ENCODE measurements at regions not wholly inside any gene's neighbourhood (a gene's known extent, or its start where the extent isn't known, plus 50 kb on each side); places are given as distances from the start of the nearest gene placed in this dataset.

DNA sequence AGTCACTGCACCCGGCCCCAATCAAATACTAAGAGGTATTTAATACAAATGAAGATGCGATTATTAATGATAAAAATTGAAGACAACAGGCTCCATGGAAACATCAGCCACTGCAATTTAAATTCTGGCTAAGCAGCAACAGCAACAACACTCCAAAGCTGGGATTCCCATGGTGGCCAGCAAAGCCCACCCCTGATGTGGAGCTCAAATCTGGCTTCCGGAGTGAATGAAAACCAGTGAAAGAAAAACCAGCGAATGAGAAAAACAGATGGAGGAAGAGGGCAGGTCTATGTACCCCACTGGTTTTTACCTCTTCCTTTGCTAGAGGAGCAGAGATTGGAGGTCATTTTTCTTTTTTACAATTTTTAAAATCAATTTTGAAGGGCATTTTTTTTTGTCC, 135.9 kb upstream of the PDE10A start:
- no peaks in the 10 kb centered on the region for H3K27me3 ChIP-seq (ENCODE audit: control insufficient read depth in 4 of 4, insufficient read depth in 4 of 4, low read length in 3 of 4)
- DNase-seq (ENCODE audit: low spot score): no peak
- H3K27ac ChIP-seq (ENCODE audit: low read depth in 1 of 2, low read length in 2 of 2): no peak overlapping the region
- no peaks in the 10 kb centered on the region for H3K9me3 ChIP-seq (ENCODE audit: control insufficient read depth in 4 of 4, low read length in 3 of 4)
- no peaks in the 10 kb centered on the region for H3K36me3 ChIP-seq (ENCODE audit: control insufficient read depth in 4 of 4, insufficient read depth in 3 of 4, low read depth in 1 of 4, low read length in 3 of 4)
- H3K4me1 ChIP-seq (ENCODE audit: control insufficient read depth in 4 of 4, insufficient read depth in 4 of 4, low read length in 3 of 4): no peaks in the 10 kb centered on the region
- TF ChIP-seq, protein P1, sequence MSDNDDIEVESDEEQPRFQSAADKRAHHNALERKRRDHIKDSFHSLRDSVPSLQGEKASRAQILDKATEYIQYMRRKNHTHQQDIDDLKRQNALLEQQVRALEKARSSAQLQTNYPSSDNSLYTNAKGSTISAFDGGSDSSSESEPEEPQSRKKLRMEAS (IDR thresholded peaks at IDR 0.05): no peak
- TF ChIP-seq FOXA2 (IDR thresholded peaks at IDR 0.05): no peak
- TF ChIP-seq YY1 (IDR thresholded peaks at IDR 0.05): no peak
- TF ChIP-seq FOXA1 (IDR thresholded peaks at IDR 0.05): no peak
- TF ChIP-seq SP1 (IDR thresholded peaks at IDR 0.05): no peak
- TF ChIP-seq RXRA (IDR thresholded peaks at IDR 0.05): no peak
- TF ChIP-seq GABPA (IDR thresholded peaks at IDR 0.05 in 1 of 2, conservative IDR thresholded peaks at IDR 0.05 in 1 of 2): no peak
- no peak for TF ChIP-seq EGR1 (IDR thresholded peaks at IDR 0.05; ENCODE audit: low read depth in 2 of 2)
- H3K9ac ChIP-seq (ENCODE audit: low read depth in 1 of 2, low read length in 2 of 2): no peak overlapping the region
- H3K4me3 ChIP-seq (ENCODE audit: low read depth in 1 of 3, low read length in 3 of 3): no peak overlapping the region
- WGBS: 91% methylated on average over 4 of the region's 4 CpGs

DNA sequence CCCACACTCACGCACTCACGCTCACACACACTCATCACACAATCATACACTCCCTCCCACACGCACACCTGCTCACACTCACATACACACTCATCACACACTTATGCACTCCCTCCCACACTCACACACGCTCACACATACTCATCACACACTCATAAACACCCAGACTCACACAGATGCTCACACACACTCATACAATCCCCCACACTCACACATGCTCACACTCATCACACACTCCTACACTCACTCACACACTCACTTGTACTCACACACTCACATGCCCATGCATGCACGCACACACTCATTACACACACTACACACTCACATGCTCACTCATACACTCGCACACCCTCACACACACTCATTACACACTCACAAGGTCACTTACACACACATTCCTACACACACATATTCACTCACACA, 131.1 kb upstream of the PDE10A start:
- TF ChIP-seq GABPA (IDR thresholded peaks at IDR 0.05 in 1 of 2, conservative IDR thresholded peaks at IDR 0.05 in 1 of 2) (no peak), NR2F2 (IDR thresholded peaks at IDR 0.05) (no peak), FOXA2 (IDR thresholded peaks at IDR 0.05) (no peak), HNF4A (conservative IDR thresholded peaks at IDR 0.05) (no peak), YY1 (IDR thresholded peaks at IDR 0.05) (no peak), EGR1 (IDR thresholded peaks at IDR 0.05; ENCODE audit: low read depth in 2 of 2) (no peak), HNF4G (IDR thresholded peaks at IDR 0.05) (no peak), RAD21 (IDR thresholded peaks at IDR 0.05) (no peak)
- TF ChIP-seq, protein P2, sequence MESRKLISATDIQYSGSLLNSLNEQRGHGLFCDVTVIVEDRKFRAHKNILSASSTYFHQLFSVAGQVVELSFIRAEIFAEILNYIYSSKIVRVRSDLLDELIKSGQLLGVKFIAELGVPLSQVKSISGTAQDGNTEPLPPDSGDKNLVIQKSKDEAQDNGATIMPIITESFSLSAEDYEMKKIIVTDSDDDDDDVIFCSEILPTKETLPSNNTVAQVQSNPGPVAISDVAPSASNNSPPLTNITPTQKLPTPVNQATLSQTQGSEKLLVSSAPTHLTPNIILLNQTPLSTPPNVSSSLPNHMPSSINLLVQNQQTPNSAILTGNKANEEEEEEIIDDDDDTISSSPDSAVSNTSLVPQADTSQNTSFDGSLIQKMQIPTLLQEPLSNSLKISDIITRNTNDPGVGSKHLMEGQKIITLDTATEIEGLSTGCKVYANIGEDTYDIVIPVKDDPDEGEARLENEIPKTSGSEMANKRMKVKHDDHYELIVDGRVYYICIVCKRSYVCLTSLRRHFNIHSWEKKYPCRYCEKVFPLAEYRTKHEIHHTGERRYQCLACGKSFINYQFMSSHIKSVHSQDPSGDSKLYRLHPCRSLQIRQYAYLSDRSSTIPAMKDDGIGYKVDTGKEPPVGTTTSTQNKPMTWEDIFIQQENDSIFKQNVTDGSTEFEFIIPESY (IDR thresholded peaks at IDR 0.05): no peak
- TF ChIP-seq, protein P3, sequence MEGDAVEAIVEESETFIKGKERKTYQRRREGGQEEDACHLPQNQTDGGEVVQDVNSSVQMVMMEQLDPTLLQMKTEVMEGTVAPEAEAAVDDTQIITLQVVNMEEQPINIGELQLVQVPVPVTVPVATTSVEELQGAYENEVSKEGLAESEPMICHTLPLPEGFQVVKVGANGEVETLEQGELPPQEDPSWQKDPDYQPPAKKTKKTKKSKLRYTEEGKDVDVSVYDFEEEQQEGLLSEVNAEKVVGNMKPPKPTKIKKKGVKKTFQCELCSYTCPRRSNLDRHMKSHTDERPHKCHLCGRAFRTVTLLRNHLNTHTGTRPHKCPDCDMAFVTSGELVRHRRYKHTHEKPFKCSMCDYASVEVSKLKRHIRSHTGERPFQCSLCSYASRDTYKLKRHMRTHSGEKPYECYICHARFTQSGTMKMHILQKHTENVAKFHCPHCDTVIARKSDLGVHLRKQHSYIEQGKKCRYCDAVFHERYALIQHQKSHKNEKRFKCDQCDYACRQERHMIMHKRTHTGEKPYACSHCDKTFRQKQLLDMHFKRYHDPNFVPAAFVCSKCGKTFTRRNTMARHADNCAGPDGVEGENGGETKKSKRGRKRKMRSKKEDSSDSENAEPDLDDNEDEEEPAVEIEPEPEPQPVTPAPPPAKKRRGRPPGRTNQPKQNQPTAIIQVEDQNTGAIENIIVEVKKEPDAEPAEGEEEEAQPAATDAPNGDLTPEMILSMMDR (IDR thresholded peaks at IDR 0.05; ENCODE audit: low read depth, low read length, missing input control): no peak
- TF ChIP-seq, protein P4, sequence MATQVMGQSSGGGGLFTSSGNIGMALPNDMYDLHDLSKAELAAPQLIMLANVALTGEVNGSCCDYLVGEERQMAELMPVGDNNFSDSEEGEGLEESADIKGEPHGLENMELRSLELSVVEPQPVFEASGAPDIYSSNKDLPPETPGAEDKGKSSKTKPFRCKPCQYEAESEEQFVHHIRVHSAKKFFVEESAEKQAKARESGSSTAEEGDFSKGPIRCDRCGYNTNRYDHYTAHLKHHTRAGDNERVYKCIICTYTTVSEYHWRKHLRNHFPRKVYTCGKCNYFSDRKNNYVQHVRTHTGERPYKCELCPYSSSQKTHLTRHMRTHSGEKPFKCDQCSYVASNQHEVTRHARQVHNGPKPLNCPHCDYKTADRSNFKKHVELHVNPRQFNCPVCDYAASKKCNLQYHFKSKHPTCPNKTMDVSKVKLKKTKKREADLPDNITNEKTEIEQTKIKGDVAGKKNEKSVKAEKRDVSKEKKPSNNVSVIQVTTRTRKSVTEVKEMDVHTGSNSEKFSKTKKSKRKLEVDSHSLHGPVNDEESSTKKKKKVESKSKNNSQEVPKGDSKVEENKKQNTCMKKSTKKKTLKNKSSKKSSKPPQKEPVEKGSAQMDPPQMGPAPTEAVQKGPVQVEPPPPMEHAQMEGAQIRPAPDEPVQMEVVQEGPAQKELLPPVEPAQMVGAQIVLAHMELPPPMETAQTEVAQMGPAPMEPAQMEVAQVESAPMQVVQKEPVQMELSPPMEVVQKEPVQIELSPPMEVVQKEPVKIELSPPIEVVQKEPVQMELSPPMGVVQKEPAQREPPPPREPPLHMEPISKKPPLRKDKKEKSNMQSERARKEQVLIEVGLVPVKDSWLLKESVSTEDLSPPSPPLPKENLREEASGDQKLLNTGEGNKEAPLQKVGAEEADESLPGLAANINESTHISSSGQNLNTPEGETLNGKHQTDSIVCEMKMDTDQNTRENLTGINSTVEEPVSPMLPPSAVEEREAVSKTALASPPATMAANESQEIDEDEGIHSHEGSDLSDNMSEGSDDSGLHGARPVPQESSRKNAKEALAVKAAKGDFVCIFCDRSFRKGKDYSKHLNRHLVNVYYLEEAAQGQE (IDR thresholded peaks at IDR 0.05): no peak
- Histone ChIP-seq H3K4me1 (ENCODE audit: control insufficient read depth in 4 of 4, insufficient read depth in 4 of 4, low read length in 3 of 4) (no peaks in the 10 kb centered on the region), H3K4me3 (ENCODE audit: low read depth in 1 of 3, low read length in 3 of 3) (no peak overlapping the region), H3K9me3 (ENCODE audit: control insufficient read depth in 4 of 4, low read length in 3 of 4) (no peaks in the 10 kb centered on the region), H3K27ac (ENCODE audit: low read depth in 1 of 2, low read length in 2 of 2) (no peak overlapping the region), H3K27me3 (ENCODE audit: control insufficient read depth in 4 of 4, insufficient read depth in 4 of 4, low read length in 3 of 4) (no peaks in the 10 kb centered on the region), H3K36me3 (ENCODE audit: control insufficient read depth in 4 of 4, insufficient read depth in 3 of 4, low read depth in 1 of 4, low read length in 3 of 4) (no peaks in the 10 kb centered on the region), H3K9ac (ENCODE audit: low read depth in 1 of 2, low read length in 2 of 2) (no peak overlapping the region)
- 92% methylated on average over 6 of the region's 6 CpGs for WGBS
- DNase-seq (ENCODE audit: low spot score): no peak
